DOHH2 (cell line): ENCODE measurements at regions not wholly inside any gene's neighbourhood (a gene's known extent, or its start where the extent isn't known, plus 50 kb on each side); places are given as distances from the start of the nearest gene placed in this dataset.

Experiments used
- H3F3A ChIP-seq: fragments of 200-600 bp; sonication (generic), shearing (Covaris generic); 2 replicates; pipeline ENCODE4 v1.6.0; 2016; ENCODE audit warnings: antibody characterized with exemption, mild to moderate bottlenecking; ENCODE audit not compliant: control insufficient read depth, insufficient read depth
- H3K27ac ChIP-seq: fragments of 200-600 bp; sonication (generic); 2 replicates; pipeline ENCODE4 v1.5.1; 2014; ENCODE audit warnings: low read depth, mild to moderate bottlenecking, low read length, moderate library complexity
- H3K27me3 ChIP-seq: fragments of 200-600 bp; sonication (generic); 2 replicates; pipeline ENCODE4 v1.6.1; 2014; ENCODE audit warnings: mild to moderate bottlenecking, low read length, mixed read lengths; ENCODE audit not compliant: control insufficient read depth
- H3K36me3 ChIP-seq: fragments of 200-600 bp; sonication (generic); 2 replicates; pipeline ENCODE4 v1.6.1; 2014; ENCODE audit warnings: mild to moderate bottlenecking, low read length, moderate library complexity, mixed read lengths; ENCODE audit not compliant: control insufficient read depth
- H3K4me1 ChIP-seq: fragments of 200-600 bp; sonication (generic); 2 replicates; pipeline ENCODE4 v1.6.1; 2014; ENCODE audit warnings: mild to moderate bottlenecking, low read length, mixed read lengths; ENCODE audit not compliant: control insufficient read depth
- H3K4me2 ChIP-seq: fragments of 200-600 bp; sonication (generic); 2 replicates; pipeline ENCODE4 v1.6.0; 2014; ENCODE audit warnings: mild to moderate bottlenecking, low read length, moderate library complexity
- H3K4me3 ChIP-seq: fragments of 200-600 bp; sonication (generic); 2 replicates; pipeline ENCODE4 v1.5.1; 2014; ENCODE audit warnings: mild to moderate bottlenecking, low read length, mixed read lengths
- H3K79me2 ChIP-seq: fragments of 200-600 bp; sonication (generic); 2 replicates; pipeline ENCODE4 v1.6.1; 2014; ENCODE audit warnings: mild to moderate bottlenecking, low read length, mixed read lengths; ENCODE audit not compliant: control insufficient read depth
- H3K9me2 ChIP-seq: fragments of 200-600 bp; sonication (generic); replicated peaks from 2 replicates; pipeline ENCODE4 v1.6.1; 2014; ENCODE audit warnings: mild to moderate bottlenecking, low read length, mixed read lengths; ENCODE audit not compliant: control insufficient read depth
- H3K9me3 ChIP-seq: fragments of 200-600 bp; sonication (generic); 2 replicates; pipeline ENCODE4 v1.6.1; 2014; ENCODE audit warnings: antibody characterized with exemption, low read length, mixed read lengths; ENCODE audit not compliant: control insufficient read depth, insufficient read depth
- H4K20me1 ChIP-seq: fragments of 200-600 bp; sonication (generic); 2 replicates; pipeline ENCODE4 v1.6.0; 2014; ENCODE audit warnings: low read depth, mild to moderate bottlenecking, antibody characterized with exemption, low read length, moderate library complexity; ENCODE audit not compliant: control insufficient read depth, insufficient read depth
- EZH2phosphoT487 ChIP-seq: fragments of 200-600 bp; sonication (generic); IDR thresholded peaks from 2 replicates; pipeline ENCODE4 v1.6.1; 2017; ENCODE audit warnings: borderline replicate concordance, mild to moderate bottlenecking, antibody characterized with exemption, low read length, moderate library complexity, mixed read lengths
- TF ChIP-seq, protein P1 (sequence below): fragments of 200-600 bp; sonication (generic); IDR thresholded peaks from one replicate; pipeline ENCODE4 v1.5.1; 2014; ENCODE audit warnings: antibody characterized with exemption, mild to moderate bottlenecking, low read depth, low read length; ENCODE audit not compliant: poor library complexity, severe bottlenecking

DNA sequence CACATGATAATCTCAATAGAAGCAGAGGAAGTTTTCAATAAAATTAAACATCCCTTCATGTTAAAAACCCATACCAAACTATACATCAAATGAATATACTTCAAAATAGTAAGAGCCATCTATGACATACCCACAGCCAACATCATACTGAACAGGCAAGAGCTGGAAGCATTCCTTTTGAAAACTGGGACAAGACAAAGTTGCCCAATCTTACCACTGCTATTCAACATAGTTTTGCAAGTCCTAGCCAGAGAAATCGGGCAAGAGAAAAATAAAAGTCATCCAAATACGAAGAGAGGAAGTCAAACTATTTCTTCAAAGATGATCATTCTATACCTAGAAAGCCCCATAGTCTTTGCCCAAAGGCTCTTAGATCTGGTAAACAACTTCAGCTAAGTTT, 454.7 kb upstream of the PRICKLE1 start:
- H3F3A ChIP-seq = no peaks in the 10 kb centered on the region
- no peaks in the 10 kb centered on the region for H3K27me3 ChIP-seq
- H3K4me1 ChIP-seq = no peaks in the 10 kb centered on the region
- no peaks in the 10 kb centered on the region for H3K9me2 ChIP-seq
- no peak for TF ChIP-seq EZH2phosphoT487
- TF ChIP-seq, protein P1, sequence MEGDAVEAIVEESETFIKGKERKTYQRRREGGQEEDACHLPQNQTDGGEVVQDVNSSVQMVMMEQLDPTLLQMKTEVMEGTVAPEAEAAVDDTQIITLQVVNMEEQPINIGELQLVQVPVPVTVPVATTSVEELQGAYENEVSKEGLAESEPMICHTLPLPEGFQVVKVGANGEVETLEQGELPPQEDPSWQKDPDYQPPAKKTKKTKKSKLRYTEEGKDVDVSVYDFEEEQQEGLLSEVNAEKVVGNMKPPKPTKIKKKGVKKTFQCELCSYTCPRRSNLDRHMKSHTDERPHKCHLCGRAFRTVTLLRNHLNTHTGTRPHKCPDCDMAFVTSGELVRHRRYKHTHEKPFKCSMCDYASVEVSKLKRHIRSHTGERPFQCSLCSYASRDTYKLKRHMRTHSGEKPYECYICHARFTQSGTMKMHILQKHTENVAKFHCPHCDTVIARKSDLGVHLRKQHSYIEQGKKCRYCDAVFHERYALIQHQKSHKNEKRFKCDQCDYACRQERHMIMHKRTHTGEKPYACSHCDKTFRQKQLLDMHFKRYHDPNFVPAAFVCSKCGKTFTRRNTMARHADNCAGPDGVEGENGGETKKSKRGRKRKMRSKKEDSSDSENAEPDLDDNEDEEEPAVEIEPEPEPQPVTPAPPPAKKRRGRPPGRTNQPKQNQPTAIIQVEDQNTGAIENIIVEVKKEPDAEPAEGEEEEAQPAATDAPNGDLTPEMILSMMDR = no peak
- H3K79me2 ChIP-seq = no peaks in the 10 kb centered on the region
- H4K20me1 ChIP-seq = no peaks in the 10 kb centered on the region
- H3K4me3 ChIP-seq = no peak overlapping the region
- no peaks in the 10 kb centered on the region for H3K9me3 ChIP-seq
- H3K36me3 ChIP-seq = no peaks in the 10 kb centered on the region
- H3K27ac ChIP-seq = no peak overlapping the region
- H3K4me2 ChIP-seq = no peak overlapping the region

DNA sequence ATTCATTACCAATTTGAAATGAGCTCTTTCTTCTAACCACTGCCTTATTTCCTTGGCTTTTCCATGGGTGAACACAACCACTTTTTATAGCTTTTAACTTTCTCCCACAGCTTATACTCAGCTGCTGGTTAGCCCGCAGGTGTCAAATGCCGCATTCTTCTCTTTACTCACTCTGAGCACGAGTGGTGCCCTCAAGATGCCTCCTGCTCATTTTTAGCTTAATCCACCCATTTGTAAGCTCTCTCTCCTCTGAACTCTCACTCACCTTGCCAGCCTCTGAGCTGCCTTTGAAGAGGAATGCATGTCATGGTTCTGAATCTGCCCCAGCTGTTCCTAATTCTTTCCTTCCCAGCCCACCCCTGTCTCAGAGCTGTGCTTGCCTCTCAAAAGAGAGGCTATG, 449.4 kb upstream of the PRICKLE1 start:
- H3K27me3 ChIP-seq = no peaks in the 10 kb centered on the region
- H3K9me2 ChIP-seq = no peaks in the 10 kb centered on the region
- no peaks in the 10 kb centered on the region for H3K9me3 ChIP-seq
- H3K36me3 ChIP-seq = no peaks in the 10 kb centered on the region
- no peak overlapping the region for H3K4me2 ChIP-seq
- H3K79me2 ChIP-seq = no peaks in the 10 kb centered on the region
- H3K4me3 ChIP-seq = no peak overlapping the region
- H4K20me1 ChIP-seq = no peaks in the 10 kb centered on the region
- no peak for TF ChIP-seq EZH2phosphoT487
- TF ChIP-seq, protein P1 = no peak
- H3K4me1 ChIP-seq = no peaks in the 10 kb centered on the region
- no peak overlapping the region for H3K27ac ChIP-seq
- no peaks in the 10 kb centered on the region for H3F3A ChIP-seq

DNA sequence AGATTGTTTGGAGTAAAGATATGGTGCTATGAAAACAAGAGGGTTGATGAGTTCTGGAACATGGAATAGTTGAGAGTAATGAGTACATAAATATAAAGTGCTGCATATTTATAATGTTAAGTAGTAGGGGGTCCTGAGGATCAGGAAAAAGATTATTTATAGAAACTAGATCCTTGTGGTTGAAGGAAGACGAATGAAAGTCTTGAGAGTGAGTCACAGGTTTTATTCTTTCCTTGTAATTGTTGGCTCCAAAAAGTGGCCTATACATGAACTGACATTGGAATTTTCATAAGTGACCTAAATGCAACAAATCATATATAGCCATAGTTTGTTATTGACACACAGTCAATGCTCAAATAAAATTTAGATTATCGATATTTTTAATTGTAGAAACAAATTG, 440.4 kb upstream of the PRICKLE1 start:
- H3K4me3 ChIP-seq = no peak overlapping the region
- H3K27ac ChIP-seq = no peak overlapping the region
- H3K4me2 ChIP-seq = no peak overlapping the region
- no peaks in the 10 kb centered on the region for H4K20me1 ChIP-seq
- H3K36me3 ChIP-seq = no peaks in the 10 kb centered on the region
- no peaks in the 10 kb centered on the region for H3K27me3 ChIP-seq
- no peaks in the 10 kb centered on the region for H3F3A ChIP-seq
- H3K4me1 ChIP-seq = no peaks in the 10 kb centered on the region
- H3K79me2 ChIP-seq = no peaks in the 10 kb centered on the region
- TF ChIP-seq EZH2phosphoT487 = no peak
- TF ChIP-seq, protein P1 = no peak
- H3K9me3 ChIP-seq = no peaks in the 10 kb centered on the region
- H3K9me2 ChIP-seq = no peaks in the 10 kb centered on the region

GRCh38 chr12:43028826-43029225, 439.3 kb upstream of the PRICKLE1 start:
- no peaks in the 10 kb centered on the region for H3K9me3 ChIP-seq
- H3K36me3 ChIP-seq = no peaks in the 10 kb centered on the region
- H3K79me2 ChIP-seq = no peaks in the 10 kb centered on the region
- no peaks in the 10 kb centered on the region for H3K9me2 ChIP-seq
- TF ChIP-seq, protein P1 = no peak
- TF ChIP-seq EZH2phosphoT487 = no peak
- H3K4me1 ChIP-seq = no peaks in the 10 kb centered on the region
- H3K4me3 ChIP-seq = no peak overlapping the region
- no peaks in the 10 kb centered on the region for H4K20me1 ChIP-seq
- no peak overlapping the region for H3K27ac ChIP-seq
- no peaks in the 10 kb centered on the region for H3F3A ChIP-seq
- no peaks in the 10 kb centered on the region for H3K27me3 ChIP-seq
- no peak overlapping the region for H3K4me2 ChIP-seq
